GM21390 (cell line): ENCODE measurements at regions not wholly inside any gene's neighbourhood (a gene's known extent, or its start where the extent isn't known, plus 50 kb on each side); places are given as distances from the start of the nearest gene placed in this dataset.

Experiments
- ATAC-seq: cut with Tn5 transposase; IDR thresholded peaks from one replicate; pipeline ENCODE4 v1.9.1; 2021; ENCODE audit not compliant: unreplicated experiment

DNA sequence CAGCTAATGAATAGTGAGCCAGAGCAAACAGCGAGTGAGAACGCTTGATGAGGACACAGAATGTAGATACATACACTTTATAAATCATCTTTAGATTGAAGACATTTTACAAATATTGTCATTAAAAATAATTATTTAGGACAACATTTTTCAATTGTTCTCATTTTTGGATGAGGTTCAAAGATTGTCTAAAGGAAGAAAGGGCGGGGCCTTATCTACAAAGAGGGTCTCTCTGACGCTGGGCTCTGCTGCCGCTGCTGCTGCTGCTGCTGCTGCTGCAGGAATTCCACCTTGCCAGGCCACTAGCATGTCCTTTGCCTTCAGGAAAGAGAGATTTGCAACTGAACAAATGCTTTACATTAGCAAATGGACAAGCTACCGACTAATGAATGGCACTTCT lies 220.7 kb upstream of the TMEM161B start:
- no peak for ATAC-seq

DNA sequence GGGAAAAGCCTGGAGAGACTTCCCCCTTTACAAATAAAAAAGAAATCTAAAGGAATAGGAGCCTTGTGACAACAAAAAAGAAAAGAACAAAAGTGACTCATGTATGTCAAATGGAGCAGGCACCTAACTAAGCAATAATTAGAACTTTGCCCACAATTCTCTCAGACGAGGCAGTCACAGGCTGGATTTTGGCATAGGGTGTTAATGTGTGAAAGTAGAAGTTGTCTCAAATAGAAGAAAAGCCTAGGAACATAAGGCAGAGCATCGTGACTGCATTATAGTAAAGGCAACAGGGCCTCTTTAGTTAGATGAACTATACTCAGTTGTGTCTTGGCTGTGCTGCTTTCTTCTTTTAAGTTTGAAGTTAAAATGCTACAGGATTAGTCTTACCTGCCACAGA lies 219.9 kb upstream of the TMEM161B start:
- ATAC-seq = no peak

DNA sequence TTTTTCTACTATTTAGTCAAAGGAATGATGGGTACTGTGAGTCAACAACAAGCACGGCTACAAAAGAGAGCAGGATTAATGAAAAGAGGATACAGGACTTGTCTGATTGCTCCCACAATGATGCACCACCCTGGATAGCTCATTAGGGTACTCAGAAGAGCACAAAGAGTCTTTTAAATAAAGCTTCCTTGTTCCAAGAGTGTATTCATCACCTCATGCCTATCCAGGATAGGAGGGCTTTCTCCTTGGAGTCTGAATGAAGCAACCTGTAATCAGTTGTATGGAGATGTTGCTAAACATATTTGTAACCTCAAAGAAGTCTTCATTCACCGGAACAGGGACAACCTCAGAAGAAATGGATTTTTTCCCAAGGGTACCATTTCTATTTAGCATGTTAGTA lies 219.5 kb upstream of the TMEM161B start:
- no peak for ATAC-seq

DNA sequence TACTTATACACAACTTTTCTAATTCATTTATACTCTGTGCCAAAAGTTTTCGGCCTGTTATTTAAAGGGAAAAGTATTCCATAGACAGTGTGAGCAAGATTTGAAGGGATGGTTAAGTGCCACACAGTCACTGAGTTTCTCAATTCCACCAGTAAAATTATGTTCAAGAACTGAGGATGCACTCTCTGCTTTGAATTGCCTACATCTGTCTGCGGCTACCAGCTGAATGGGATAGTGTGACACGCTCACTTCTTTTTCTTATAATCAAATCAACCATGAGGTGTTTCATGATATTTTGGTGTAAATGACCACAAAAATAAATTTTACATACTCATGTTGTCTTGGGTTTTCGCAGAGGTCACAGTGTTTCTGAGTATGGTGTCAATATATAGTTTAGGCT lies 218.4 kb upstream of the TMEM161B start:
- no peak for ATAC-seq

DNA sequence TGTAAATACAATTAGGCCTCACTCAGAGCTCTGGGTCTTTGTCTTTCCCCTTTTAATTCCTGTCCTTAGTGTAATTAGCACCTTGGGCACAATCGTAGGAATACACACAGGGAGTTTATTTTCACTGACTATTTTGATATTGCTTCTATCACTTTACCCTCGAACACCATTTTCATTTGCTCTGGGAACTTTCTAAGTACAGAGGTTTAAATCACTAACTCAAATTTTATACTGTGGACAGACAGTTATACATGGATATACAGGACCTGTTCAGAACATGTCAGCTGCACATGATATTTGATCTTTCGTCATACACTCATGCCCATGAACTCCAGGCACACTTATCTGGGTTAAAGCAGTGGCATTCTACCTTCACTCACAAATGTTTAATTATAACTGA lies 217.8 kb upstream of the TMEM161B start:
- ATAC-seq = no peak

DNA sequence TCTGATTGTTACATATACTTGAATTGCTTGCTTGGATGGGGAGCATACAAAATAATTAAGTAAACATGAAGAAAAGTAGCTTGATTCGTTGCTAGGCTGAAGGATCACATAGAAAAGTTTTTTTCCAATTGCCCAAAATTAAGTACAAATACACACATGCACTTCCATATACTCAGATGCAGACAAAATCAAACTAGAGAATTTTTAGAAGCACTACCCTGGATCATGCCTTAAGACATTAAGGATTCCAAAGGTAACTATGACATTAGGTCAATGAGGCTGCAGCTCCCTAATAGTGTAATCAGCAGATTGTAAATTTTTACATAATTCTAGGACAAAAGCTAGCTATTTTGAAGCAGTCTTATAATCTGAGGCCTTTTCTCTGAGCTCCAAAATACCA lies 216.9 kb upstream of the TMEM161B start:
- no peak for ATAC-seq

DNA sequence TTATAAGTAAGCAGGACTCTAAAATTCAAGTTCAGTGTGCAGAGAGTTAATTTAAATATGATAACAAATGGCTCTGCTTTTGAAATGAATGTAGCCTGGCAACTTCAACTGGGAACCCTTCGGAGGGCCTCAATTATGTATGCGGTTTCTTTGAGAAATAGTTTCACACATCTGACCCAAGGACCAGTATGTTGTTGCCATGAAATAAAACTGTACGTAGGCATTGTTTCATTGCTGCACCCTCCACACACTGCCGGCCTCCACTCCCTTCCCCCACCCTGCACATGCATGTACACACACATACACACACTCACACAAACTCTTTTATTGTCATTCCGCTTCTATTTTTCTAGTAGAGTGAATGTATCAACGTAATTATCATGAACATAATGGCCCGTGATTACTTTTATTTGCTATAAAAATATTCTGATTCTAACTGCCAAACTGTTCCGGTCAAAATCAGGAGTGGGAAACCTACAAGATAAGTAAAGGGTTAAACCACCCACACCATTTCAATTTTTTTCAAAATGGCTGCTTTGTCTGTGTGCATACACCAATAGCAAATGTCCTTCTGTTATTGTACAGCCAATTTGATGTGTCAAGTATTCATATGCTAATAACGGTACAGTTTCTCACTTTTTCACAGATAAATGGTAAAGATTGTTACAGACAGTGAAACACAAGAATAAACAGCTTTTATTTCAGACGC lies 215.5 kb upstream of the TMEM161B start:
- no peak for ATAC-seq

DNA sequence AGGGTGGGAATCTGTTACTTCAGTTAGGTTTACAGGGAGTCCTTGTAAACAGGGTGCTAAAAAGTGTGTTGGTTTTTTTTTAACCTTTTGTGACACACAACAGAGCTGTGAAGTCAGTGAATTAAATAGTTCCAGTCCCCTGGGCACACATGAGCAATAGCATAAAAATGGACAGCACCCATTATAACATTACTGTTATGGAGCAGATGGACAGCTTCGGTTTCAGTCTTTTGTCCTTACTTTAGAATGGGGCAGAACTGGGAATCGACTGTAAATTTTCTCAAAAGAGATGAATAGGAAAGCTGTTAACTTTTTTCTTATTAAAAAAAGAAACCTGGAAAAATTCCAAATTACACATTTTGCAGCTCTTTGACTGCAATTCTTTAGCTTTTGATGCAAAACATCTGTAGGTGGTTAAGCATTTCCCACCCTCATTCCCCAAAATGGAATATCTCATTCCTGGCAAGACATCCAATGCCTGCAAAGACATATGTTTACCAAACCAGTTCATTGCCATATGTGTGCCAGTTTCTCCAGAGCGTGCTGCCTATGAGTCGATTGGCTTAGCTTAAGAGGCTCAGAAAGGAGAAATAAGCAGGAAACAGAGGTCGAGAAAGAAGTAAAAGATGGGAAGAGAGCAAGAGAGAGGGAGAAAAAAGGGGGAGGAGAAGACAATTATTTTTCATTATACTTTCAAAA lies 212.3 kb upstream of the TMEM161B start:
- no peak for ATAC-seq

DNA sequence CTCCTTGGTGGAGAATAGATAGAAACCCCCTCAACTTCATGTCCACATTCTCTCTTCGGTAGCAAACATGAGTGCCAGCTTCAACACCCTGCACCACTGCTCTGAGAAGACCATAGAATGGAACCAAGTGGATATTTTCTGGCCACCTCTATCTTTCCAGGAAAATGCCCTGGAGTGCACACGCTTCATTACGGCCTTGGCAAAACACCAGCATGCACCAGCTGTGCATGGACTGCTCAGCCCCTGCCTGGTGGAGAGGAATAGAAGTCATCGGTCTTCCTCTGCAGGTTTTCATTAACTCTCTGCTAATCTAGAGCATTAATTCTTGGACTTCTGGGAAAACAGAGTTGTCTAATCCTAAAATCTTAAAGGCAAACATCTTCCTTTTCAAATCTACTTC lies 211.6 kb upstream of the TMEM161B start:
- no peak for ATAC-seq

DNA sequence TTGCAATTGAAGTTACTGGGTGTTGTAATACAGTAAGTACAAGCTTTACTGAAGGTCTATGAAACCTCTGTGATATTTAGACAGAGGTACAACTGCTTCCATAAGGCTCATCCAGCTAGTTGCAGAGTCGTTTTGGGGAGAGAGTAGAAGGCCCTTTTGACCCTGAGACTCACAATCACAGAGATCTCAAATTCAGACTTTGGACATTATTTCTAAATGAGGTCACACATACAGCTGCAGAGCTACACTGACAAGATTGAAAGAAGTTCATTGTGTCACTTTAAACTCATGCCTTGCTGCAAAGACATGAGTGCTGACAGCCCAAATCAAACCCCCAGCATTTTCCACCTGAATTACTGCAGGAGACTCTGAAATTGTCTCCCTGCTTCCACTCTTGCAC lies 205.9 kb upstream of the TMEM161B start:
- ATAC-seq = no peak

DNA sequence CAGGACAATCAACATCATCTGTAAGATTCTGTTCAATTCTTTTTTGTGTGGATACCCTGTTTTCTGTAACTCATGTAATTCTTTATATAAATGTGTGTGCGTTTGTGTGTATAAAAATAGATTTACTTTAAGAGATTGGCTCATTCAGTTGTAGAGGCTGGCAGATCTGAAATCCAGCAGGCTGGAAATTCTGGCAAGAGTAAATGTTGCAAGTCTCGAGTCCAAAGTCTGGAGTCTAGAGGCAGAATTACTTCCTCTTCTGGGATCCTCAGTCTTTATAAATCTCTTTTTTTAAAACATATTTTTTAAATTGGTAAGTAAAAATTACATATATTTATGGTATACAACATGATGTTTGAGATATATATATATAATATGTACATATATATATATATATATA lies 202.1 kb upstream of the TMEM161B start:
- ATAC-seq = no peak

DNA sequence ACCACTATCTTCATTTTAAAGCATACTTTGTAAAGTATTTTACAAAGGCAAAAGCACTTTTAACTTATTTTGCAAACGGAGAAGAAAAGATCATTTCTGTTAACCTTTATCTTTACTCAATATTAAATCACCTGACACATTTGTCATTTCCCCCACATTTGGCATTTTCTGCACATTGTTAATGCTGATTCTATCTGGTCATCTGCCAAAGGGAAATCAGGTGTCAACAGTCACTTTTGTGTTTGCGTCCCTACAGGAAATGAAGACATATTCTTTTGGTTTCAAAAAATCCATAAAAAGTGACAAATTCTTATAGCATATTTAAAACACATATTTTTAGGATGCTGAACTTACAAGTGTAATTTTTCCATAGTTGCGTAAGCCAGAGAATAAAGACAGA lies 191.3 kb upstream of the TMEM161B start:
- no peak for ATAC-seq

DNA sequence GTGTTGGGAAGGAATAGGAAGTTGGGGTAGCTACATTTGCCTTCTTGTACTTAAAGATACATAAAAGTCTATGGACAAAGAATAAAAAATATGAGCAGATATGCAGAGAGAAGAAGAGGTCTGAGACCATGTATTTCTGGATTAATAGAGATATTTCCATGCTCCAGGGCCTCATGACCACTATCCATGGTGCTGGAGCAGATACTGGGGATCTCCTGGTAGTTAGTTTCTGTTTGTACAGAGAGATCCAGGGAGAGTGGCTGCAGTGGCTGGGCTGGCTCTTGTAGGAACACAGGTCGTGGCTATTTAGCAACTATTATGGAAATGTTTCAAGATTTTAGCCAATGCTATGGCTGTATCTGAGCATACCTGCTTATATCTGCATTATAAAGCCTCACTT lies 184.2 kb upstream of the TMEM161B start:
- no peak for ATAC-seq

DNA sequence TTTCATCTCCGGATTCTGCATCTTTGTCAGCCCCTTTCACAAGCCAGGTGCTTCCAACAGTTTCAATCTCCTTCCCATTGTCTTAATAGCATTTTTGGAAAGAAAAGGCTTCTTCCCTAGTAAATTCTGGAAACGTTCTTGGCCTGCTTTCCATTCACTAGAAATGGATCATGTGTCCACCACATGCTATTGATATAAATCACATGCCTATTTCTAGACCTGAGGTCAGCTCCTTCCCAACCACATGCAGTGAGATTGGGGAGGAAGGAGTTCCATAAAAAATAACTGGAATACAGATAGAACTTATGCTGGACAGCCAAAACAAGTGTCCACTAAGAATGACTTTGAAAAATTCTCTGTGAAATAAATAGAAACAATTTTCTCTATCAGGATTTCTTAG lies 181.6 kb upstream of the TMEM161B start:
- no peak for ATAC-seq

DNA sequence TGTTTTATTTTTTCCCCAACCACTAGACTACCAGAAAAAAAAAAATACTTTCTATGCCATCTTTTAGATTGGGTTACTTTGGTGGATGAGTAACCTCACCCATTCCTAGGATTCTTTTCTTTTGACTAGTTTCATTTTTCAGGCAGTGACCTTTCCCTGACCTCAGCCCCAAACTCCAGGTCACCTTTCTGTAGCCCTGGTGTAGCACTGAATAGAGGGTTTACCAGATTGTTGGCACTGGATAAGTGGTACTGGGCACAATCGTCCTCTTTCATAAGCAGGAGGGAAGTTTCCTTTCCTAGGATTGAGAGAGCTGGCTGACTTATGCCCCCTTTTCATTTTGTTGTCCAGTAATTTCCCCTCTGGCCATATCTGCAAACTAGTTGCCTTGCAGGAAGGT lies 169.4 kb upstream of the TMEM161B start:
- ATAC-seq = no peak

DNA sequence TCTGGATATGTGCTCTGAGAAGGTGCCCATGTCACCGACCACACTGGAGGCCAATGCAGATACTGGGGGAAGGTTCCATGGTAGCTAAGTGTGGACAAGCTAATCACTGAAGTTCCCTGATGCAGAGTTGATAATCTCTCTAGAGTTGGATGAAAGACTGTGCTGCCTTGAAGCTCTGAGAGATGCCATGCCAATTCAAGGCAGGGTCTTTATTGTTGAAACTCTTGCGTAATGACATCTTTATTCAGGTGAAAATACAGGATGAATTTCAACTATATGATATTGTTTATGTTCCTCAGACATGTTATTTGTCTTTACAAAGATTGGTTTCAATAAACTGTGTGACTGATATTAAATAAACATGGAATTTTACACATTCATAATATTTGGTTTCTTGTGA lies 167.6 kb upstream of the TMEM161B start:
- ATAC-seq = no peak

DNA sequence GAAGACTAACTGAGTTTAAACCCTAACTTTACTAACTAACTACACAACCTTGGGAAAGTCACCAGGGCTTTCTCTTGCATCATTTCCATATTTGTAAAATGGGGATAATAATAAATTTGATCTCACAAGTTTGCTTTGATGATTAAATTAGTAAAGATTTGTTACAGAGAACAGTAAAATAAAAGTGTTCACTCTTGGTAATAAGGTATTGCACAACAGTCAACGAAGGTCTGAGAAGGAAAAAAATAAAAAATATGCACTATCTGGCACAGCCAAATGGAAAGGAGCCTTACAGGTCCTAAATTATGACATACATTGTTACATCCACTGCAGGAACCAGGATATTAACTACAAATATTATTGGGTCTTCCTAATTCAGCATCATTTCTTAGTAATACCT lies 160.0 kb upstream of the TMEM161B start:
- ATAC-seq = no peak

DNA sequence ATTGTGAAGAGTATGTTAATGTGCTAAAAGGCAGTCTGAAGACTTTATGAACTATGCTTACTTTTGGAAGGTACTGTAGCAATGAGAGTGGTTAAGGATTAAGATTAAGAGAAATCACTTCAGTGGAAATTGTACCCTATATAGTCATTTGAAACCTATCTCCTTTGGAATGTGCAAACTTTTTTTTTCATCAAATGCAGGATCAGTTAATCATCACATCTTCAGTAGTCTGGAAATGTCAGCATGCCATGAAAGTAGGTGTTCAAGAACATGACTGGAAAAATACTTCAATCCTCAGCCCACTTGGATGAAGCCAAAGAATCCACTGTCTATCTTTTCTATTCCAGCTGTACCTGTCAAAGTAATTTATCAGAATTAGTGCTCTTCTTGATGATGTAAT lies 157.8 kb upstream of the TMEM161B start:
- ATAC-seq = no peak

DNA sequence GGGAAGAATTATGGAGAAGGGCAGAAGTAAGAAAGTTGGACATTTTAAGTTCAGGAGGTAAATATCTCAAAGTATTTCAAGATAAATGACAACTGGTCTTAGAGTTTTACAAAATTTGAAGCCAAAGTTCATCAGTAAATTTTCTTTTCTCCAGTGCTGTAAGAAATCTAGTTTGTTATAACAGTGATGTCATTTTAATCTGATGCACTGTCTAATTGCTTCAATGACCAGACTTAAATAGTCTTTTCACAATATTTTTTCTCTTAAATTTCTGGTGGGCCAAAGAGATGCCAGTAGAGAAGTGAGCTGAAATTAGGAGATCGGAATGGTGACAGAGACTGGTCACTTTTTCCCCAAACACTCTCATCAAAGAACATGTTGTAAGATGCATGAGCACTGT lies 156.5 kb upstream of the TMEM161B start:
- ATAC-seq = no peak

DNA sequence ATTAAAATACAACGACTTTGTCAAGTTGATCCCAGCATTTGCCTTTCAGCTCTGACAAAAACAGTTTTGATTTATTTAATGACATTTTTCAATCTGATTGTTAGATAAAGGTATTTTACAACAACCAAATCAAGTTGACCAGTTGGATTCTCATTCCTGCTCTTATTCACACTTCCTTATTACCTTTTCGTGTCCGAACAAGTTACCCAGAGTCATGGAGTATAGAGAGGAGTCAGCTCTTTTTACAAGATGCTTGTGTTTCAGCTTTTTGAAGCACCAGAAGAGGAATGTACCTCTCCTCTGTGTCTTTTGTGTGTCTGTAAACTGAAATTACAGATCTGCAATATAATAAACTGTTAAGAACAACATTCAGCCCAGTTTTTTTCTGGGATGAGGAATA lies 151.3 kb upstream of the TMEM161B start:
- ATAC-seq = no peak

DNA sequence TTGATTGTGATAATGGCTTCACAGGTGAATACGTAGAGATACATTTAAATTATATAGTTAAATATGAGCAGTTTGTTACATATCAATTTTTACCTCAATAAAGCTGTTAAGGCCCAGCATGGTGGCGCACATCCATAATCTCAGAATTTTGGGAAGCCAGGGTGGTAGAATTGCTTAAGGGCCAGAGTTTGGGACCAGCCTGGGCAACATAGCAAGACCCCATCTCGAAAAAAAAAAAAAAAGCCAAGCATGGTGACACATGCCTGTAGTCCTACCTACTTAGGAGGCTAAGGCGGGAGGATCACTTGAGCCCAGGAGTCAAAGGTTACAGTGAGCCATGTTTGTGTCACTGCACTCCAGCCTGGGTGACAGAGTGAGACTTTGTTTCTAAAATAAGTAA lies 138.7 kb upstream of the TMEM161B start:
- no peak for ATAC-seq

DNA sequence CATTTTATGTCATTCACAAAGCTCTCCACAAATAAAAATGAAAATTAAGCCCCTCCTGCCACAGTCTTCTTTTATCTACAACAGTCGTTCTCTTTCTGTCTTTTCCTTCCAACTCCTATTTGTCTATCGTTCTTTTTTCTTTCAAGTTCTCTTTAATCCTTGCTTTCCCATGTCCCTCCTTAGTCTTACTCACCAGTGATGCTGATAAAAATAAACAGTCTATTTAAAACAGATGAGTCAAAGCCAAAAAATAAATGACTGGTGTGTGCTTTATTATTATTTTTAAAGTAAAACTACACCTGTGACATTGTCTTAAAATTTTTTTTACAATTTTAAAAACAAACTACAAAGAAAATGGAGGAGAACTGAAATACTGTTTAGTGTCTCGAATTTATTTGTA lies 137.1 kb upstream of the TMEM161B start:
- no peak for ATAC-seq

DNA sequence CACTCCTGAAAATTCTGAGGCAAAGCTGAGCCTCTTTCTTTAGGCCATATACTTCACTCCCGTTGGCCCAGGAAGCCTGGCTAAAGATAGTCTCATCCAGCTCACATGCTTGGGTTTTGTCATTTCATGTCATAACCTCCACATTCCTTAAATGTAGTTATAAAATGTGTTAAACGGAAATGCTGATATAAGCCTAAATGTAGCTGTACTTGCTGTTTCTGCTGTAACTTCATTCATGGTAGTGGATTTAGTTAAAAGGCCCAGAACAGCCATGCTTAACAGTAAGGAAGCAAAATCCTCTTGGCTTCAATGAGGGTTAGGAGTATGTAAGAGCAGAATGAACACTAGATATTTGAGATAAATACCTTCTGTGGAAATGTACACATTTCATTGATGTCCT lies 135.8 kb upstream of the TMEM161B start:
- ATAC-seq = no peak
